ENCODE measurements at regions not wholly inside any gene's neighbourhood (a gene's known extent, or its start where the extent isn't known, plus 50 kb on each side); places are given as distances from the start of the nearest gene placed in this dataset.

DNA sequence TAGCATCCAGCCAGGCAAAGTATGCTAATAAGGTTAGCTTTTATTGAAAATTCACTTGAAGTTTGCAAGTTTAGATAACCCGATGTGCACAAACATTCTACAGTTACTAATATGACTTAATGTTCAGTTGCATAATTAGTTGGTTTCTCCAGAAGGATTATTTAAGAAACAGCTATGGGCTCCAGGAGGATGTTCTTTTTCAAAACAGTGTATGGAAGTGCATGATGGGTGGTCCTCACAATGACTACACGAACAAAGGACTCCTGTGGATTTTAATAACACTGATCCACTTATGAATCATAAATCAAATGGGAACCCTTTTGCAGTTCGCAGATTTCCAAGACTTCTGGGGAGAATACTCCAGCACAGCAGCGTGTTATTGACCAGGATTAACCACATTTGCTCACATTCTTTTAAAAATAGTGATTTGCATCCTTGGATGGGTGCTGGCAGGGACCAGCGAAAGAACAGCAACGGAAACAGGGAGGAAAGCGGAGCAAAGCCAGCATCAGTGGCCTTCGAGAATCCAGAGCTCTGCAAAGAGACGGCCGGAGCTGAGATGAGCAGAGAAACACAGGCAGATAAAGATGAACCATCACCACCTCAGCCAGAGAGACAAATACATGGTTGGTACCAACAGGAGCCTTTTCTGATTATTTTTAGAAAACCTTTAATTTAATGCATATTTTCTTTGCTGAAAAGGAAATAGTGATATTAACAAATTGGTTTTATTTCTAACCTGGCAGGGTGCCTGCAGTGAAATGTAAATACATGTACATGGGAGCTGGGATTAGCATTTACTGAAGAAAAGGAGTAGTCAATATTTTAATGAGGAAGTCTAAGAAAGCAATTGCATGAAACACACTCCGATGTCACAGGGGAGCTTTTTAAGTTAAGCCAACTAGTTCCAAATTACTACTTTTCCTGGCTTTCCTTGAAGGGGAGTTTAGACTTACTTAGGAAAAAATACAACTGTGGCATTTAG, 623.2 kb upstream of the ZFHX3 start:
- ATAC-seq (no peak), DNase-seq (no peak)
- Histone ChIP-seq H3K36me3 (ENCODE audit: low read depth) (no peaks in the 10 kb centered on the region), H3K4me1 (ENCODE audit: low read depth) (no peaks in the 10 kb centered on the region), H3K4me3 (no peak overlapping the region), H3K9me3 (no peaks in the 10 kb centered on the region)
- intact Hi-C loops (cut with DNase I, micrococcal nuclease), result no loop called here
- TF ChIP-seq, protein P1, sequence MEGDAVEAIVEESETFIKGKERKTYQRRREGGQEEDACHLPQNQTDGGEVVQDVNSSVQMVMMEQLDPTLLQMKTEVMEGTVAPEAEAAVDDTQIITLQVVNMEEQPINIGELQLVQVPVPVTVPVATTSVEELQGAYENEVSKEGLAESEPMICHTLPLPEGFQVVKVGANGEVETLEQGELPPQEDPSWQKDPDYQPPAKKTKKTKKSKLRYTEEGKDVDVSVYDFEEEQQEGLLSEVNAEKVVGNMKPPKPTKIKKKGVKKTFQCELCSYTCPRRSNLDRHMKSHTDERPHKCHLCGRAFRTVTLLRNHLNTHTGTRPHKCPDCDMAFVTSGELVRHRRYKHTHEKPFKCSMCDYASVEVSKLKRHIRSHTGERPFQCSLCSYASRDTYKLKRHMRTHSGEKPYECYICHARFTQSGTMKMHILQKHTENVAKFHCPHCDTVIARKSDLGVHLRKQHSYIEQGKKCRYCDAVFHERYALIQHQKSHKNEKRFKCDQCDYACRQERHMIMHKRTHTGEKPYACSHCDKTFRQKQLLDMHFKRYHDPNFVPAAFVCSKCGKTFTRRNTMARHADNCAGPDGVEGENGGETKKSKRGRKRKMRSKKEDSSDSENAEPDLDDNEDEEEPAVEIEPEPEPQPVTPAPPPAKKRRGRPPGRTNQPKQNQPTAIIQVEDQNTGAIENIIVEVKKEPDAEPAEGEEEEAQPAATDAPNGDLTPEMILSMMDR (IDR thresholded peaks at IDR 0.05), result no peak

DNA sequence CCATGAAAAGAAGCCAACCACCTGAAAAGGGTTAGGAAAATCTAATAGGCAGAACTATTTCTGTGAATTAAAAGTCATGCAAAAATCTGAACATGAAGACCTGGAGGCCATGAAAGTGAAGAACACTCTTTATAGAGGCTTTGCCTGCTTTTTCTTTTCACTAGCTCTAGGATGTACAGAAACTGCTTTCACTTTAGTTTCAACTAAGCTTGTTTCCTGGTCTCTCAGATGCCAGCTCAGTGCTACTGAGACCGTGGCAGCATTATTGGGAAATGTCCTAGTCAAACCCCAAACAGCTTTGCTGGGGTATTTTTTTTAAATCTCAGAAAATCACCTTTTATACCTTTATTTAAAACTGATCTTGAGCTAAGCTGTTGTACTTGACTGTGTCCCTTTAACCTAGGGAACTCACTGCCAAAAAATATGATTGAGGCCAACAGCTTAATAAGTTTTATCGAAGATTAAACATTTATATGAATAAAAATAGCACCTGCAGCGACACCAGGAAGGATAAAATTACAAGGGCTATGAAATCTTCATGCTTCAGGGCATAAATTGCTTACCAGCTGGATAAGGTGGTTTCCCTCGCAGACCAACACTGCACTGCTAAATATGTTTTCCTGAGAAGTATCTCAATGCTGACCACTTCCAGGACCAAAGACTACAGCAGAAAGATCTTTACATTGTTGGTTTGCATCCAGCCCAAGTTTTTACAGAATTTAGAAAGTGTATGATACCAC, 621.8 kb upstream of the ZFHX3 start:
- H3K36me3 ChIP-seq (ENCODE audit: low read depth), result no peaks in the 10 kb centered on the region

DNA sequence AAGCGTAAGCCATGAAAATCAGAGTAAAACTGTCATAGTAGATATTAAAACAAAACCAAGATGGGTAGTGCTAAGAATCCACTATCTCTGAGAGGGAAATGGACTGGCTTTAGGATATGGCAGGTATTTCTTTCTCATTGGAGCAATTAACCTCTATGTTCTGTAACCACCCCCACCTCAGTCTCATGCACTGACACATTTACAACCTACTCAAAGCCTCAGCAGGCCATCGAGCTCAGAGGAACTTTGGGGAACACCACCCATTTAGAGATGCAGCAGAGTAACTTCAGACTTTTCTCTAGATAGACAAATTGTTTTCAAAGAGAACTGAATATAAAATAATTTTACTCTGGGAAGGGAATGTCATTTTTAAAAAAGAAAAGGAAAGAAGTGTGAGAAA, 615.8 kb upstream of the ZFHX3 start:
- DNase-seq (no peak), ATAC-seq (no peak)
- intact Hi-C loops (cut with DNase I, micrococcal nuclease), result no loop called here
- Histone ChIP-seq H3K36me3 (ENCODE audit: low read depth) (no peaks in the 10 kb centered on the region), H3K9me3 (no peaks in the 10 kb centered on the region), H3K4me3 (no peak overlapping the region), H3K4me1 (ENCODE audit: low read depth) (no peaks in the 10 kb centered on the region)
- TF ChIP-seq, protein P1 (IDR thresholded peaks at IDR 0.05), result no peak

More for the DNA sequence above, 621.8 kb upstream of the ZFHX3 start:
- no peak for DNase-seq
- TF ChIP-seq, protein P1 (IDR thresholded peaks at IDR 0.05), result no peak
- ATAC-seq, result no peak
- H3K4me1 ChIP-seq (ENCODE audit: low read depth), result no peaks in the 10 kb centered on the region
- intact Hi-C loops (cut with DNase I, micrococcal nuclease), result no loop called here
- no peaks in the 10 kb centered on the region for H3K9me3 ChIP-seq
- H3K4me3 ChIP-seq, result no peak overlapping the region

DNA sequence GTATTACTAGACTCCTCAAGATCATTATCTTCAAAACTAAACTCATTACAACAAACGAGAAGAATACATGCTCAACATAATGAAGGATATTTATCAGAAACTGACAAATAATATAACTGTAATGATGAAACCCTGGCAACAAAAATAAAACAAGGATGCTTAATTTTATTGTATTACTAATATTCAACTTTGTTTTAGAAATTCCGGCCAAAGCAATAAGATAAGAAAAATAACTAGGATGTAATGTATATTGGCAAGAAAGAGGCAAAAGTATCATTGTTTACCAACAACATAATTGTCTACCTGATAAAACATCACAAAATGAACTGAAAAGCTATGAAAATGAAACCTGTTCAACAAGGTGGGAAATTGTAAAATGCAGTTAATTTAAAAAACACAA, 588.3 kb upstream of the ZFHX3 start:
- intact Hi-C loops (cut with DNase I, micrococcal nuclease), result no loop called here

DNA sequence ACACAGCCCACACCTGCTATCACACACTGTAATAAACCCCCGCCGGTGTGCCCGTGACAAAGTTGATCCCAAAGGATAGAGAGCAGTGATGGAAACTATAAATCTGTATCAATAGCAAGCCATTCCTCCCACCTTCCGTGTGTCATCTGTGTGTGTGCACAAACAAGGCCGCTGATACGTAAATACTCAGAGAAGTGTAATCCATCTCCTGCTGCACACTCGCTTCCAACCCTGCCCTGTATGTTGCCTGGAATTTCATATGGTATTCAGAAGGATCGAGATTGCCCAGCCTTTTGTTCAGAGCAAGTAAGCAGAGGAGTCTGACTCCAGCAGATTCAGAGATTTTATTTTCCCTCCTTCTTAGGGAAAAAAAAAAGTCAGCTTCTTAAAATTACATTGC, 581.1 kb upstream of the ZFHX3 start:
- ATAC-seq (no peak), DNase-seq (no peak)
- H3K4me1 ChIP-seq (ENCODE audit: low read depth), result no peaks in the 10 kb centered on the region
- TF ChIP-seq, protein P1 (IDR thresholded peaks at IDR 0.05), result no peak
- no peaks in the 10 kb centered on the region for H3K9me3 ChIP-seq
- intact Hi-C loops (cut with DNase I, micrococcal nuclease), result no loop called here
- no peaks in the 10 kb centered on the region for H3K36me3 ChIP-seq (ENCODE audit: low read depth)
- H3K4me3 ChIP-seq, result no peak overlapping the region

More for the DNA sequence above, 588.3 kb upstream of the ZFHX3 start:
- Histone ChIP-seq H3K36me3 (ENCODE audit: low read depth) (no peaks in the 10 kb centered on the region), H3K9me3 (peaks cover 6% of the 10 kb centered on the region), H3K4me3 (no peak overlapping the region), H3K4me1 (ENCODE audit: low read depth) (no peaks in the 10 kb centered on the region)
- DNase-seq (no peak), ATAC-seq (no peak)
- TF ChIP-seq, protein P1 (IDR thresholded peaks at IDR 0.05), result no peak
